ENCODE measurements at regions not wholly inside any gene's neighbourhood (a gene's known extent, or its start where the extent isn't known, plus 50 kb on each side); places are given as distances from the start of the nearest gene placed in this dataset.

GRCh38 chr5:162429142-162429541 lies 361.6 kb downstream of the GABRG2 start:
- H3K27ac Mint-ChIP-seq (ENCODE audit: unreplicated experiment) = no peak overlapping the region
- H3K9me3 Mint-ChIP-seq (ENCODE audit: low read depth) = no peaks in the 10 kb centered on the region
- H3K27me3 Mint-ChIP-seq (ENCODE audit: low read depth) = no peaks in the 10 kb centered on the region
- no peaks in the 10 kb centered on the region for H3K4me1 Mint-ChIP-seq (ENCODE audit: low read depth)
- no peak overlapping the region for H3K4me3 Mint-ChIP-seq (ENCODE audit: unreplicated experiment)
- TF ChIP-seq, protein P1, sequence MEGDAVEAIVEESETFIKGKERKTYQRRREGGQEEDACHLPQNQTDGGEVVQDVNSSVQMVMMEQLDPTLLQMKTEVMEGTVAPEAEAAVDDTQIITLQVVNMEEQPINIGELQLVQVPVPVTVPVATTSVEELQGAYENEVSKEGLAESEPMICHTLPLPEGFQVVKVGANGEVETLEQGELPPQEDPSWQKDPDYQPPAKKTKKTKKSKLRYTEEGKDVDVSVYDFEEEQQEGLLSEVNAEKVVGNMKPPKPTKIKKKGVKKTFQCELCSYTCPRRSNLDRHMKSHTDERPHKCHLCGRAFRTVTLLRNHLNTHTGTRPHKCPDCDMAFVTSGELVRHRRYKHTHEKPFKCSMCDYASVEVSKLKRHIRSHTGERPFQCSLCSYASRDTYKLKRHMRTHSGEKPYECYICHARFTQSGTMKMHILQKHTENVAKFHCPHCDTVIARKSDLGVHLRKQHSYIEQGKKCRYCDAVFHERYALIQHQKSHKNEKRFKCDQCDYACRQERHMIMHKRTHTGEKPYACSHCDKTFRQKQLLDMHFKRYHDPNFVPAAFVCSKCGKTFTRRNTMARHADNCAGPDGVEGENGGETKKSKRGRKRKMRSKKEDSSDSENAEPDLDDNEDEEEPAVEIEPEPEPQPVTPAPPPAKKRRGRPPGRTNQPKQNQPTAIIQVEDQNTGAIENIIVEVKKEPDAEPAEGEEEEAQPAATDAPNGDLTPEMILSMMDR (IDR thresholded peaks at IDR 0.05) = no peak
- no peak for DNase-seq (ENCODE audit: low spot score)
- H3K36me3 Mint-ChIP-seq (ENCODE audit: low read depth) = no peaks in the 10 kb centered on the region

GRCh38 chr5:162434281-162434680 lies 366.7 kb downstream of the GABRG2 start:
- Mint-ChIP-seq H3K27me3 (ENCODE audit: low read depth) (no peaks in the 10 kb centered on the region), H3K27ac (ENCODE audit: unreplicated experiment) (no peak overlapping the region), H3K36me3 (ENCODE audit: low read depth) (no peaks in the 10 kb centered on the region), H3K4me3 (ENCODE audit: unreplicated experiment) (no peak overlapping the region), H3K4me1 (ENCODE audit: low read depth) (no peaks in the 10 kb centered on the region), H3K9me3 (ENCODE audit: low read depth) (peaks cover 6% of the 10 kb centered on the region)
- TF ChIP-seq, protein P1 (IDR thresholded peaks at IDR 0.05) = no peak
- DNase-seq (ENCODE audit: low spot score) = no peak

DNA sequence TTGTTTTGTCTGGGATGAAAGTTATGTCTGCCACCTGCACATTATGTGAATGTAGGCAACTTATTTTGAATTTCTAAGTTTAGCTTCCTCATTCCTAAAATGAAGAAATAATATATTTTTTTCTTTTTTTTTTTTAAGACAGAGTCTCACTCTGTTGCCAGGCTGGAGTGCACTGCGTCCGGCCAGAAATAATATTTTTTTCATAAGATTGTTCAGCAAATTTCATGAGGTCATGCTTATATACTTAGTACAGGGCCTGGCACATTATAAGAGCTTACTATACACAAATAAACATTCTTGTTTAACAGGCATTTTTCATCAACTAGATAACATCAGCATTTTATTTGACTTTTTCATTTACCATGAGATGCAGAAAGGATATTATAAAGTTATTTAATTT lies 368.5 kb downstream of the GABRG2 start:
- no peak overlapping the region for H3K27ac Mint-ChIP-seq (ENCODE audit: unreplicated experiment)
- H3K9me3 Mint-ChIP-seq (ENCODE audit: low read depth) = peaks cover 9% of the 10 kb centered on the region
- no peaks in the 10 kb centered on the region for H3K36me3 Mint-ChIP-seq (ENCODE audit: low read depth)
- no peak for DNase-seq (ENCODE audit: low spot score)
- TF ChIP-seq, protein P1 (IDR thresholded peaks at IDR 0.05) = no peak
- no peaks in the 10 kb centered on the region for H3K4me1 Mint-ChIP-seq (ENCODE audit: low read depth)
- H3K4me3 Mint-ChIP-seq (ENCODE audit: unreplicated experiment) = no peak overlapping the region
- H3K27me3 Mint-ChIP-seq (ENCODE audit: low read depth) = no peaks in the 10 kb centered on the region

GRCh38 chr5:162444129-162444762 lies 376.7 kb downstream of the GABRG2 start:
- Mint-ChIP-seq H3K4me3 (ENCODE audit: unreplicated experiment) (no peak overlapping the region), H3K9me3 (ENCODE audit: low read depth) (peaks cover 2% of the 10 kb centered on the region), H3K27ac (ENCODE audit: unreplicated experiment) (no peak overlapping the region), H3K4me1 (ENCODE audit: low read depth) (no peaks in the 10 kb centered on the region), H3K27me3 (ENCODE audit: low read depth) (no peaks in the 10 kb centered on the region), H3K36me3 (ENCODE audit: low read depth) (no peaks in the 10 kb centered on the region)
- no peak for DNase-seq (ENCODE audit: low spot score)
- TF ChIP-seq, protein P1 (IDR thresholded peaks at IDR 0.05) = no peak

GRCh38 chr5:162456086-162456485 lies 388.5 kb downstream of the GABRG2 start:
- no peak for DNase-seq (ENCODE audit: low spot score)
- no peak overlapping the region for H3K27ac Mint-ChIP-seq (ENCODE audit: unreplicated experiment)
- no peaks in the 10 kb centered on the region for H3K27me3 Mint-ChIP-seq (ENCODE audit: low read depth)
- peaks cover 29% of the 10 kb centered on the region for H3K9me3 Mint-ChIP-seq (ENCODE audit: low read depth)
- no peak overlapping the region for H3K4me3 Mint-ChIP-seq (ENCODE audit: unreplicated experiment)
- TF ChIP-seq, protein P1 (IDR thresholded peaks at IDR 0.05) = no peak
- H3K4me1 Mint-ChIP-seq (ENCODE audit: low read depth) = no peaks in the 10 kb centered on the region
- no peaks in the 10 kb centered on the region for H3K36me3 Mint-ChIP-seq (ENCODE audit: low read depth)

Measured in chondrocyte (in vitro differentiated cells).